KMS-11 (cell line): ENCODE measurements at regions not wholly inside any gene's neighbourhood (a gene's known extent, or its start where the extent isn't known, plus 50 kb on each side); places are given as distances from the start of the nearest gene placed in this dataset.

Experiments used
- H2AFZ ChIP-seq: fragments of 200-600 bp; sonication (generic); 2 replicates; pipeline ENCODE4 v1.6.1; 2016; ENCODE audit warnings: antibody characterized with exemption, mixed run types, low read depth
- H3K27ac ChIP-seq: fragments of 200-600 bp; sonication (generic); 2 replicates; pipeline ENCODE4 v1.6.1; 2016; ENCODE audit warnings: mild to moderate bottlenecking, mixed run types
- H3K27me3 ChIP-seq: fragments of 200-600 bp; sonication (generic); 2 replicates; pipeline ENCODE4 v1.6.1; 2017; ENCODE audit warnings: mild to moderate bottlenecking, low read depth, mixed run types, moderate library complexity; ENCODE audit not compliant: insufficient read depth
- H3K36me3 ChIP-seq: fragments of 200-600 bp; sonication (generic); 2 replicates; pipeline ENCODE4 v1.6.1; 2017; ENCODE audit warnings: mild to moderate bottlenecking, mixed run types; ENCODE audit not compliant: insufficient read depth
- H3K4me1 ChIP-seq: fragments of 200-600 bp; sonication (generic); 2 replicates; pipeline ENCODE4 v1.6.1; 2016; ENCODE audit warnings: mild to moderate bottlenecking, low read depth, mixed run types; ENCODE audit not compliant: poor library complexity, severe bottlenecking
- H3K4me2 ChIP-seq: fragments of 200-600 bp; sonication (generic); 2 replicates; pipeline ENCODE4 v1.7.0; 2016; ENCODE audit warnings: mild to moderate bottlenecking, mixed run types
- H3K4me3 ChIP-seq: fragments of 200-600 bp; sonication (generic); IDR thresholded peaks from 2 replicates; pipeline ENCODE4 v1.6.1; 2017; ENCODE audit warnings: low read depth, low read length, mixed read lengths; ENCODE audit not compliant: insufficient read depth
- H3K79me2 ChIP-seq: fragments of 200-600 bp; sonication (generic); 2 replicates; pipeline ENCODE4 v1.6.1; 2016; ENCODE audit warnings: low read depth, mixed run types; ENCODE audit not compliant: insufficient read depth
- H3K9ac ChIP-seq: fragments of 200-600 bp; sonication (generic); 2 replicates; pipeline ENCODE4 v1.6.1; 2016; ENCODE audit warnings: mild to moderate bottlenecking, mixed run types
- H4K20me1 ChIP-seq: fragments of 200-600 bp; sonication (generic); 2 replicates; pipeline ENCODE4 v1.6.1; 2016; ENCODE audit warnings: mild to moderate bottlenecking, mixed run types; ENCODE audit not compliant: insufficient read depth
- TF ChIP-seq, protein P1 (sequence below): fragments of 200-600 bp; sonication (generic); conservative IDR thresholded peaks from 2 replicates; pipeline ENCODE4 v1.6.1; 2017; ENCODE audit warnings: low read depth, mild to moderate bottlenecking, antibody characterized with exemption, low read length, moderate library complexity, mixed read lengths

DNA sequence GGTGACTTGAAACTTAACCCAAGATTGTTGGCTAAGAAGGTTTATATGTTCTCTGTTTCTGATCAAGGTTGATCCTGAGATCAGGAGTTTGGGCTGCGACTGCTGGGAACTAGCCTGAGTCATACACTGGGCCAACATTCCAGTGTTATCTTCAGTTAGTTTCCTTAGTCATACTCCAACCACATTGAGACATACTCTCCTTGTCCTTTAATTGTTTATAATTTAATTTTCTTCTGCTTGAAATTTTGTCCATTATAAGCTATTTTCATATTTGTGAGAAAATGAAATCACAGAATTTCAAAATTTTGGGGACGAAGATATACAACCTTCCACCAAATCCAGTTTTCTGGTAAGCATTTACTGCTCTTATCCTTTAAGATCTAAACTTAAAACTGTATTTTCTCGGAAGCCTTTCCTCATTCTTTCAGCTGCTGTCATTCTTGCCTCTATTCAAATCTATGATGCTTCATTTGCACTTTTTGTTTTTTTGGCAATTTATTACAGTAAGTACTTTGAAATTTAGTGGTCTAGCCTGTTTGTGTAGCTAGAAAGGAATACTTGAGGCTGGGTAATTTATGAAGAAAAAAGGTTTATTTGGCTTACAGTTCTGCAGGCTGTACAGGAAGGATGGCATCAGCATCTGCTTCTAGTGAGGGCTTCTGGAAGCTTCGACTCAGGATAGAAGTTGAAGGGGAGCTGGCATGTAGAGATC is 63.4 kb upstream of the POT1 start:
- Histone ChIP-seq H3K27me3 (no peaks in the 10 kb centered on the region), H3K36me3 (no peaks in the 10 kb centered on the region), H3K9ac (no peak overlapping the region), H2AFZ (no peak overlapping the region), H3K4me3 (no peak overlapping the region), H3K4me2 (no peak overlapping the region), H3K79me2 (no peaks in the 10 kb centered on the region), H3K27ac (no peak overlapping the region), H4K20me1 (no peaks in the 10 kb centered on the region), H3K4me1 (no peaks in the 10 kb centered on the region)
- TF ChIP-seq, protein P1, sequence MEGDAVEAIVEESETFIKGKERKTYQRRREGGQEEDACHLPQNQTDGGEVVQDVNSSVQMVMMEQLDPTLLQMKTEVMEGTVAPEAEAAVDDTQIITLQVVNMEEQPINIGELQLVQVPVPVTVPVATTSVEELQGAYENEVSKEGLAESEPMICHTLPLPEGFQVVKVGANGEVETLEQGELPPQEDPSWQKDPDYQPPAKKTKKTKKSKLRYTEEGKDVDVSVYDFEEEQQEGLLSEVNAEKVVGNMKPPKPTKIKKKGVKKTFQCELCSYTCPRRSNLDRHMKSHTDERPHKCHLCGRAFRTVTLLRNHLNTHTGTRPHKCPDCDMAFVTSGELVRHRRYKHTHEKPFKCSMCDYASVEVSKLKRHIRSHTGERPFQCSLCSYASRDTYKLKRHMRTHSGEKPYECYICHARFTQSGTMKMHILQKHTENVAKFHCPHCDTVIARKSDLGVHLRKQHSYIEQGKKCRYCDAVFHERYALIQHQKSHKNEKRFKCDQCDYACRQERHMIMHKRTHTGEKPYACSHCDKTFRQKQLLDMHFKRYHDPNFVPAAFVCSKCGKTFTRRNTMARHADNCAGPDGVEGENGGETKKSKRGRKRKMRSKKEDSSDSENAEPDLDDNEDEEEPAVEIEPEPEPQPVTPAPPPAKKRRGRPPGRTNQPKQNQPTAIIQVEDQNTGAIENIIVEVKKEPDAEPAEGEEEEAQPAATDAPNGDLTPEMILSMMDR: no peak

DNA sequence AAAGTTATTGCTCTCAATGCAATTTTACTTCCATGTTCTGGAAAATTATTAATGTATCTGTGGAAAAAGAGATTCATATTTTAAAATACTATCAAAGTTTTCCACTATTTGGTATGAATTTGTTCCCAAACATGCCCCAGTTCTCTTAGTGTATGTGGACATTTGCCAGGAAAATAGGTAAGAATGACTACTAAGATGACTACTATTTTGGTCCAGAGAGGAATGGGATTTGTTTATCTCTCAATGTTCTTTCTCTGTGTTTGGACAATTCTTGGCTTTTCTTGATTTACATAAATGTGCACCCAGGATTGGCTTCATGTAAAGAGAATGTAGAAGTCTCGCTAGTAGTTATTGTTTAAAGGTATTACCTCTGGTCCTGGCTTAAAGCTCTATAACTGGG is 60.3 kb upstream of the POT1 start:
- H3K79me2 ChIP-seq: no peaks in the 10 kb centered on the region
- TF ChIP-seq, protein P1: no peak
- H3K4me3 ChIP-seq: no peak overlapping the region
- no peaks in the 10 kb centered on the region for H4K20me1 ChIP-seq
- H3K4me2 ChIP-seq: no peak overlapping the region
- H3K27me3 ChIP-seq: no peaks in the 10 kb centered on the region
- H3K27ac ChIP-seq: no peak overlapping the region
- H3K4me1 ChIP-seq: no peaks in the 10 kb centered on the region
- H3K36me3 ChIP-seq: no peaks in the 10 kb centered on the region
- H3K9ac ChIP-seq: no peak overlapping the region
- H2AFZ ChIP-seq: no peak overlapping the region
